ENCODE measurements at regions not wholly inside any gene's neighbourhood (a gene's known extent, or its start where the extent isn't known, plus 50 kb on each side); places are given as distances from the start of the nearest gene placed in this dataset.

GRCh38 chr13:40079721-40080120 is 424.3 kb downstream of the COG6 start:
- TF ChIP-seq CTCF (IDR thresholded peaks at IDR 0.05), result no peak
- Histone ChIP-seq H3K9me3 (no peaks in the 10 kb centered on the region), H3K27me3 (no peaks in the 10 kb centered on the region), H3K9ac (ENCODE audit: low read depth in 2 of 2, low read length in 2 of 2) (no peak overlapping the region), H3K4me1 (no peaks in the 10 kb centered on the region), H3K36me3 (no peaks in the 10 kb centered on the region), H3K27ac (no peak overlapping the region), H3K4me3 (no peak overlapping the region)
- no peak for DNase-seq
- intact Hi-C loops (cut with DNase I), result no loop called here

DNA sequence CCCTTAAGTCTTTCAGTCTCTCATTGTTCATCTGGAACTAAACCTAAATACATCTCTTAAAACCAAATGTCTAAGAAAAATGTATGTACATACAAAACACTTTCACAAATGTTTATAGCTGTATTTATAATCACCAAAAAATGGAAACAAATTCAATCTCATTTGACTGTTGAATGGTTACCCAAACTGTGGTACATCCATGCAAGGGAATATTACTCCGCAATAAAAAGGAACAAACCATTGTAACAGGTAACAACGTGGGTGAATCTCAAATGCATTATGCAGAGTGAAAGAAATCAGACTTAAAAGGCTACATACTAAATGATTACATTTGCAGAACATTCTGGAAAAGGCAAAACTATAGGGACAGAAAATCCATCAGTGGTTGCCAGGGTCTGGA is 425.2 kb downstream of the COG6 start:
- no peak for DNase-seq
- TF ChIP-seq CTCF (IDR thresholded peaks at IDR 0.05), result no peak
- no peaks in the 10 kb centered on the region for H3K27me3 ChIP-seq
- no peaks in the 10 kb centered on the region for H3K9me3 ChIP-seq
- H3K27ac ChIP-seq, result no peak overlapping the region
- intact Hi-C loops (cut with DNase I), result no loop called here
- H3K4me3 ChIP-seq, result no peak overlapping the region
- H3K36me3 ChIP-seq, result no peaks in the 10 kb centered on the region
- no peak overlapping the region for H3K9ac ChIP-seq (ENCODE audit: low read depth in 2 of 2, low read length in 2 of 2)
- no peaks in the 10 kb centered on the region for H3K4me1 ChIP-seq

GRCh38 chr13:40082639-40083038 is 427.2 kb downstream of the COG6 start:
- no peak overlapping the region for H3K9ac ChIP-seq (ENCODE audit: low read depth in 2 of 2, low read length in 2 of 2)
- TF ChIP-seq CTCF (IDR thresholded peaks at IDR 0.05), result no peak
- intact Hi-C loops (cut with DNase I), result no loop called here
- no peaks in the 10 kb centered on the region for H3K27me3 ChIP-seq
- H3K4me1 ChIP-seq, result no peaks in the 10 kb centered on the region
- H3K36me3 ChIP-seq, result no peaks in the 10 kb centered on the region
- DNase-seq, result no peak
- no peaks in the 10 kb centered on the region for H3K9me3 ChIP-seq
- H3K27ac ChIP-seq, result no peak overlapping the region
- H3K4me3 ChIP-seq, result no peak overlapping the region

DNA sequence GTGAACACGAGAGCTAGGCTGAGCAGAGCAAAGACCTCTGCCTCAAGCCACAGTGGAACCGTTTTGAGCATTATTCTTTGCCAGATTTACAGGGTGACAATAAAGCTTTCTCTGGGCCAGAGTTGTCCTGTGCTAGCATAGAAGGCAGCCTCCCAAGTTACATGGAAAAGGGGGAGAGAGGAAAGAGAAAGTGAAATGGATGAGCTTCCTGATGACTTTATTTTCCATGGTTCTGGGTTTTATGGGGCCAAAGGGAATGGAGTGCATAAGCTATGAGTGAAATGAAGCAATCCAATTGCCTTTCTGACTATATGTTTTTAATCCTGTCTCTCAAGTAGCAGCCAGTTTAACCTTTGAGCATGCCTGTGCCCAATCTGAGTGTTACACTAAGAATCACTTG is 428.4 kb downstream of the COG6 start:
- Histone ChIP-seq H3K9ac (ENCODE audit: low read depth in 2 of 2, low read length in 2 of 2) (no peak overlapping the region), H3K4me1 (no peaks in the 10 kb centered on the region), H3K27ac (no peak overlapping the region), H3K9me3 (no peaks in the 10 kb centered on the region), H3K27me3 (no peaks in the 10 kb centered on the region), H3K4me3 (no peak overlapping the region), H3K36me3 (no peaks in the 10 kb centered on the region)
- no peak for TF ChIP-seq CTCF (IDR thresholded peaks at IDR 0.05)
- no peak for DNase-seq
- intact Hi-C loops (cut with DNase I), result no loop called here

- Histone ChIP-seq H3K27me3 (no peaks in the 10 kb centered on the region), H3K36me3 (no peaks in the 10 kb centered on the region), H3K9me3 (no peaks in the 10 kb centered on the region), H3K27ac (no peak overlapping the region), H3K4me3 (no peak overlapping the region), H3K4me1 (no peaks in the 10 kb centered on the region), H3K9ac (ENCODE audit: low read depth in 2 of 2, low read length in 2 of 2) (no peak overlapping the region)
- TF ChIP-seq CTCF (IDR thresholded peaks at IDR 0.05), result no peak
- DNase-seq, result no peak
- intact Hi-C loops (cut with DNase I), result no loop called here
Observed at GRCh38 chr13:40084934-40085333, 429.5 kb downstream of the COG6 start.

Measured in colonic mucosa (tissue), 4 donors.